K562 (cell line): ENCODE measurements at regions not wholly inside any gene's neighbourhood (a gene's known extent, or its start where the extent isn't known, plus 50 kb on each side); places are given as distances from the start of the nearest gene placed in this dataset.

Experiments used
- ATAC-seq: fragments of 200-7000 bp; cut with Tn5 transposase; 3 replicates; pipeline ENCODE4 v1.9.1; 2020; ENCODE audit warnings: moderate library complexity
- BruUV-seq: library from RNA; stranded (reverse); fragments of 400-500 nt; replicated peaks from 2 replicates; lab custom pipeline; 2021; lab: Mats Ljungman, UMichigan
- CTCF ChIA-PET: fragments of 300-600 bp; formaldehyde crosslinking; extraction: SDS; loops from one replicate; lab custom pipeline; 2021; ENCODE audit warnings: low intra/inter-chr PET ratio; lab: Yijun Ruan, JAX
- POLR2A ChIA-PET: fragments of 300-600, 350-650 bp; sonication (Branson Sonifier 250); formaldehyde crosslinking; extraction: SDS; loops from one replicate; lab custom pipeline; 2021; ENCODE audit warnings: antibody characterized with exemption, inconsistent platforms; lab: Yijun Ruan, JAX
- DNase-seq, 4 experiments: peaks; one replicate each; pipeline versions ENCODE4 v3.0.0 to v3.0.0-alpha.2; 2011 to 2018; ENCODE audit warnings: low spot score in 3 of 4, mixed read lengths in 3 of 4; ENCODE audit errors: extremely low read depth in 1 of 4
- FAIRE-seq: peaks from 2 replicates; lab custom pipeline; 2011; peaks lifted over from hg19 to GRCh38; lab: Jason Lieb, UNC
- H2AFZ ChIP-seq: 2 replicates; pipeline ENCODE4 v1.6.0; 2011; ENCODE audit warnings: low read depth, low read length, control low read depth, inconsistent platforms
- H3K27ac ChIP-seq: fragments of 200-600 bp; 3 replicates; pipeline ENCODE4 v1.8.0; 2011; ENCODE audit warnings: low read depth, mild to moderate bottlenecking, control low read depth, inconsistent platforms, low read length, moderate library complexity, mixed read lengths; ENCODE audit errors: extremely low read depth
- H3K27me3 ChIP-seq, 2 experiments: fragments of 300-600 bp in 1 of 2; 2 replicates in 1 of 2; 3 replicates in 1 of 2; pipeline versions ENCODE4 v1.6.0 to v1.8.0; 2011; ENCODE audit warnings: inconsistent platforms in 2 of 2, low read length in 2 of 2, mild to moderate bottlenecking in 1 of 2, mixed read lengths in 1 of 2, moderate library complexity in 1 of 2; ENCODE audit not compliant: control insufficient read depth in 2 of 2, insufficient read depth in 2 of 2
- H3K36me3 ChIP-seq: fragments of 300-600 bp; 3 replicates; pipeline ENCODE4 v1.8.0; 2011; ENCODE audit warnings: mild to moderate bottlenecking, low read length, inconsistent platforms; ENCODE audit not compliant: control insufficient read depth, insufficient read depth
- H3K4me1 ChIP-seq, 2 experiments: fragments of 200-600 bp in 1 of 2; replicated peaks in 1 of 2; 2 replicates in 1 of 2; 3 replicates in 1 of 2; pipeline versions ENCODE4 v1.5.1 to v1.8.0; 2011; ENCODE audit warnings: inconsistent platforms in 2 of 2, low read length in 2 of 2, mild to moderate bottlenecking in 1 of 2, mixed read lengths in 1 of 2, moderate library complexity in 1 of 2; ENCODE audit not compliant: control insufficient read depth in 2 of 2, insufficient read depth in 2 of 2
- H3K4me2 ChIP-seq: 2 replicates; pipeline ENCODE4 v1.6.1; 2011; ENCODE audit warnings: low read length, control low read depth, inconsistent platforms, mixed read lengths; ENCODE audit not compliant: insufficient read depth
- H3K4me3 ChIP-seq: fragments of 200-600 bp; sonication (generic), shearing (Covaris generic); 2 replicates; pipeline ENCODE4 v1.5.1; 2016; ENCODE audit warnings: control low read depth, inconsistent platforms
- H3K79me2 ChIP-seq: fragments of 200-600 bp; 3 replicates; pipeline ENCODE4 v1.8.0; 2011; ENCODE audit warnings: low read length, inconsistent platforms; ENCODE audit not compliant: control insufficient read depth, insufficient read depth
- H3K9ac ChIP-seq, 2 experiments: 2 replicates each; pipeline versions ENCODE4 v1.6.0 to v1.6.1; 2011; ENCODE audit warnings: low read depth in 2 of 2, low read length in 2 of 2, control low read depth in 1 of 2, inconsistent platforms in 1 of 2, mild to moderate bottlenecking in 1 of 2, mixed read lengths in 1 of 2; ENCODE audit not compliant: insufficient read depth in 1 of 2
- H3K9me1 ChIP-seq: one replicate; pipeline ENCODE4 v1.6.0; 2011; ENCODE audit warnings: inconsistent platforms, mild to moderate bottlenecking, low read length, moderate library complexity; ENCODE audit not compliant: control insufficient read depth, insufficient read depth
- H3K9me3 ChIP-seq: replicated peaks from 2 replicates; pipeline ENCODE4 v1.5.1; 2011; ENCODE audit warnings: low read depth, low read length, inconsistent platforms; ENCODE audit not compliant: control insufficient read depth, insufficient read depth
- H4K20me1 ChIP-seq: replicated peaks from 2 replicates; pipeline ENCODE4 v1.6.1; 2011; ENCODE audit warnings: low read length, inconsistent platforms, mixed read lengths; ENCODE audit not compliant: control insufficient read depth, insufficient read depth
- CBX2 ChIP-seq: fragments of 200-600 bp; sonication (generic); IDR thresholded peaks from one replicate; pipeline ENCODE4 v1.6.1; 2012; ENCODE audit warnings: mild to moderate bottlenecking, low read length, inconsistent platforms; ENCODE audit not compliant: insufficient read depth, poor library complexity, severe bottlenecking
- GABPA ChIP-seq: fragments of 200-800 bp; sonication (Bioruptor generic); conservative IDR thresholded peaks from 2 replicates; pipeline ENCODE4 v1.6.1; 2016; ENCODE audit warnings: low read depth, missing genetic modification characterization, missing compliant biosample characterization
- ID3 ChIP-seq, 2 experiments: fragments of 250-450 bp in 1 of 2; fragments of 450-650 bp in 1 of 2; sonication (Bioruptor Pico) in 1 of 2; IDR thresholded peaks; 2 replicates each; pipeline versions ENCODE4 v1.6.1 to v1.8.0; 2016 to 2021; ENCODE audit warnings: mild to moderate bottlenecking in 2 of 2, moderate library complexity in 2 of 2, missing compliant biosample characterization in 1 of 2, missing genetic modification characterization in 1 of 2
- NEUROD1 ChIP-seq: fragments of 150-350 bp; IDR thresholded peaks from 2 replicates; pipeline ENCODE4 v1.6.1; 2014; ENCODE audit warnings: borderline replicate concordance, low read length, low read depth; ENCODE audit not compliant: partially characterized antibody
- SNIP1 ChIP-seq: fragments of 450-650 bp; IDR thresholded peaks from 2 replicates; pipeline ENCODE4 v1.7.1; 2017; ENCODE audit warnings: low read depth, mild to moderate bottlenecking
- ZNF696 ChIP-seq: fragments of 250-450 bp; sonication (Bioruptor Pico); conservative IDR thresholded peaks from 2 replicates; pipeline ENCODE4 v1.4.0; 2020; ENCODE audit warnings: mild to moderate bottlenecking, moderate library complexity
- WGBS: fragments of 100-300 bp; shearing (Covaris generic); methylation state at CpG from one replicate; pipeline ENCODE4 v1.1.6; 2016; ENCODE audit warnings: low coverage, mixed read lengths; ENCODE audit not compliant: insufficient coverage; ENCODE audit errors: missing lambda C conversion rate; 5-methylcytosine and 5-hydroxymethylcytosine counted together
- in situ Hi-C: fragments of 300-500 bp; cut with MboI; formaldehyde crosslinking; loops from 4 replicates; pipeline ENCODE4 v1.15.0; 2018; ENCODE audit warnings: inconsistent platforms, mixed read lengths
- intact Hi-C: fragments of 100-400 bp; cut with micrococcal nuclease; formaldehyde crosslinking; loops from 2 replicates; pipeline ENCODE4 v1.14.2; 2022

DNA sequence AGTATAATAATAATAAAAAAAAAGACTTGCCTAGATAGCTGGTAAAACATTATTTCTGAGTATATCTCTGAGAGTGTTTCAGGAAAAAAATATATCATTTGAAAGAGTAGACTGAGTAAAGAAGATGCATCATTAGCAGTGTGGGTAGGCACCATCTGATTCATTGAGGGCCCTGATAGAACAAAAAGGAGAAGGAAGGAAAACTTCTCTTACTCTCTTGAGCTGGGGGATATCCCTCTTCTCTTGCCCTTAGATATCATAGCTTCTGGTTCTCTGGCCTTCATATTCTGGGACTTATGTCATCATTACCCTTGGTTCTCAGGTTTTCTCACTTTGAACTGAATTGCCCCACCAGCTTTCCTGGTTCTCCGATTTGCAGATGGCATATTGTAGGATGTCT is 177.6 kb upstream of the EDNRB start (continued):
- TF ChIP-seq ZNF696: no peak

GRCh38 chr13:78087966-78088678 is 169.5 kb upstream of the EDNRB start:
- no TSS peak for BruUV-seq
- Histone ChIP-seq H3K27ac (no peak overlapping the region), H3K27me3 (no peaks in the 10 kb centered on the region), H3K9ac (no peak overlapping the region), H3K79me2 (no peaks in the 10 kb centered on the region), H3K4me3 (no peak overlapping the region), H3K4me2 (no peak overlapping the region), H3K36me3 (no peaks in the 10 kb centered on the region), H2AFZ (no peak overlapping the region), H3K9me3 (no peaks in the 10 kb centered on the region), H3K4me1 (no peaks in the 10 kb centered on the region), H4K20me1 (no peaks in the 10 kb centered on the region), H3K9me1 (no peaks in the 10 kb centered on the region)
- no peak for TF ChIP-seq CBX2
- TF ChIP-seq SNIP1: no peak
- no peak for TF ChIP-seq ID3 (CRISPR knock-in tag; IDR thresholded peaks at IDR 0.05)
- TF ChIP-seq ID3 (tag; IDR thresholded peaks at IDR 0.05): no peak
- TF ChIP-seq NEUROD1: no peak
- no peak for TF ChIP-seq GABPA (tag)
- DNase-seq: no peak
- POLR2A ChIA-PET: no interaction called here
- FAIRE-seq: no peak
- CTCF ChIA-PET: no interaction called here
- ATAC-seq: no peak
- intact Hi-C loops: no loop called here
- in situ Hi-C loops: no loop called here
- 0% methylated on average over 4 of the region's 4 CpGs for WGBS
